PC-9 (cell line): ENCODE measurements at regions not wholly inside any gene's neighbourhood (a gene's known extent, or its start where the extent isn't known, plus 50 kb on each side); places are given as distances from the start of the nearest gene placed in this dataset.

Experiments used
- BruUV-seq: library from RNA; stranded (reverse); fragments of 400-500 nt; replicated peaks from 2 replicates; lab custom pipeline; 2021; lab: Mats Ljungman, UMichigan
- CTCF ChIA-PET: fragments of 300-600 bp; sonication (Branson Sonifier 250); formaldehyde crosslinking; loops from one replicate; lab custom pipeline; 2022; ENCODE audit warnings: antibody characterized with exemption; lab: Charles Lee
- POLR2A ChIA-PET: fragments of 300-600 bp; sonication (Branson Sonifier 250); formaldehyde crosslinking; loops from one replicate; lab custom pipeline; 2022; ENCODE audit warnings: antibody characterized with exemption; ENCODE audit not compliant: unreplicated experiment; lab: Charles Lee
- DNase-seq, 2 experiments: peaks; one replicate each; pipeline versions ENCODE4 v3.0.0 to v3.0.0-alpha.2; 2015 to 2022; ENCODE audit warnings: mixed read lengths in 1 of 2
- H2AFZ ChIP-seq: fragments of 200-600 bp; sonication (generic); 2 replicates; pipeline ENCODE4 v1.8.1; 2017; ENCODE audit warnings: antibody characterized with exemption
- H3F3A ChIP-seq: fragments of 200-600 bp; sonication (generic); 2 replicates; pipeline ENCODE4 v1.8.1; 2017; ENCODE audit warnings: antibody characterized with exemption, mild to moderate bottlenecking, low read depth; ENCODE audit not compliant: insufficient read depth
- H3K27ac ChIP-seq: fragments of 200-600 bp; sonication (generic); 2 replicates; pipeline ENCODE4 v1.6.1; 2016; ENCODE audit warnings: mixed run types
- H3K27me3 ChIP-seq: fragments of 200-600 bp; sonication (generic); 2 replicates; pipeline ENCODE4 v1.6.1; 2016; ENCODE audit warnings: low read depth, mixed run types; ENCODE audit not compliant: insufficient read depth
- H3K36me3 ChIP-seq: fragments of 200-600 bp; sonication (generic); 2 replicates; pipeline ENCODE4 v1.6.1; 2016; ENCODE audit warnings: low read depth, mixed run types
- H3K4me1 ChIP-seq: fragments of 200-600 bp; sonication (generic); replicated peaks from 2 replicates; pipeline ENCODE4 v1.6.1; 2016; ENCODE audit warnings: mixed run types; ENCODE audit not compliant: insufficient read depth
- H3K4me2 ChIP-seq: fragments of 200-600 bp; sonication (generic); 2 replicates; pipeline ENCODE4 v1.6.1; 2017; ENCODE audit warnings: mixed run types
- H3K4me3 ChIP-seq: fragments of 200-600 bp; sonication (generic); 2 replicates; pipeline ENCODE4 v1.6.1; 2016; ENCODE audit warnings: mixed run types
- H3K79me2 ChIP-seq: fragments of 200-600 bp; sonication (generic); 2 replicates; pipeline ENCODE4 v1.6.1; 2017; ENCODE audit warnings: low read depth, mixed run types
- H3K9me2 ChIP-seq: fragments of 200-600 bp; sonication (generic); 2 replicates; pipeline ENCODE4 v1.8.1; 2017; ENCODE audit warnings: mild to moderate bottlenecking; ENCODE audit not compliant: insufficient read depth
- H3K9me3 ChIP-seq: fragments of 200-600 bp; sonication (generic); 2 replicates; pipeline ENCODE4 v1.8.1; 2016; ENCODE audit warnings: low read depth; ENCODE audit not compliant: insufficient read depth
- H4K20me1 ChIP-seq: fragments of 200-600 bp; sonication (generic); 2 replicates; pipeline ENCODE4 v1.8.1; 2017; ENCODE audit not compliant: insufficient read depth
- CTCF ChIP-seq: fragments of 200-600 bp; sonication (generic); conservative IDR thresholded peaks from 2 replicates; pipeline ENCODE4 v1.6.1; 2017; ENCODE audit warnings: mixed run types, antibody characterized with exemption, mild to moderate bottlenecking, moderate library complexity
- EZH2 ChIP-seq: fragments of 200-600 bp; sonication (generic); IDR thresholded peaks from 2 replicates; pipeline ENCODE4 v1.8.0; 2017; ENCODE audit warnings: antibody characterized with exemption, low read depth
- intact Hi-C: fragments of 100-400 bp; cut with micrococcal nuclease; formaldehyde crosslinking; loops from one replicate; pipeline ENCODE4 v1.10.0; 2022; ENCODE audit not compliant: unreplicated experiment

DNA sequence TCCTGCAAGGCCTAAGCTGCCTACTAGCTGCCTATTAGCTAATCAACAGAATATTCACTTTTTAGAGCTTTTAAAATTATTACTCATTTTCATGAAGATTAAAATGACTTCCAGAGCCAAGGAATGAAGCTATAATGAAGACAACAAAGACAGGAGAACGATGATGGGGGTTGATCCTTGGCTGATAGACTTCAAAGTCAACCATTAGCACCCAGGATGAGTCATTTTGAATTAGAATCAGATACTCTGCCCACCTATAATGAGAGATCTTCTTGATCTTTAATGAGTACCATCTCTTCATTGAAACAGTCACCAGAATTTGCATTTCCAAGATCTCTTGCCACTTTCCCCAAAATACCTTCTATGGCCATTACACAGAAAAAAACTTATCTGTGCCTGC, 56.7 kb upstream of the CDYL start:
- no peaks in the 10 kb centered on the region for H4K20me1 ChIP-seq
- no peak for DNase-seq
- H3K4me2 ChIP-seq, result no peak overlapping the region
- no peak overlapping the region for H3K4me3 ChIP-seq
- no peaks in the 10 kb centered on the region for H3K9me2 ChIP-seq
- no peaks in the 10 kb centered on the region for H3K79me2 ChIP-seq
- no peaks in the 10 kb centered on the region for H3K36me3 ChIP-seq
- POLR2A ChIA-PET, result interaction anchor here (0.7 kb wide), 2 partner anchors 87 to 189 kb away, joined by 3 read pairs; no protein-coding TSS in a partner anchor
- no peaks in the 10 kb centered on the region for H3K27me3 ChIP-seq
- H3K4me1 ChIP-seq, result no peaks in the 10 kb centered on the region
- no peaks in the 10 kb centered on the region for H3F3A ChIP-seq
- no peak overlapping the region for H2AFZ ChIP-seq
- TF ChIP-seq CTCF (no peak), EZH2 (no peak)
- no peak overlapping the region for H3K27ac ChIP-seq
- BruUV-seq, result no TSS peak
- intact Hi-C loops, result no loop called here
- CTCF ChIA-PET, result no interaction called here
- peaks cover 4% of the 10 kb centered on the region; the same call in 1 of the 2 replicates for H3K9me3 ChIP-seq

DNA sequence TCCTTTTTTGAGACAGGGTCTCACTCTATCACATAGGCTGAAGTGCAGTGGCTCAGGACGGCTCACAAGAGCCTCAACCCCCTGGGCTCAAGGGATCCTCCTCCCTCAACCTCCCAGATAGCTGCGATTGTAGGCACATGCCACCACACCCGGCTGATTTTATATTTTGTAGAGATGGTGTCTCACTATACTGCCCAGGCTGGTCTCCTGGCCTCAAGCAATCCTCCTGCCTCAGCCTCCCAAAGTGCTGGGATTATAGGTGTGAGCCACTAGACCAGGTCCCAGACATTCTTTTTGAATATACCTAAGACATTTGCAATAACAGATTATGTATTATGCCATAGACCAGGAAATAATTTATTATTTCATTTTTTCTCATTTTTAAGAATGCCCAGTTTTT, 58.3 kb upstream of the CDYL start:
- CTCF ChIA-PET, result no interaction called here
- TF ChIP-seq EZH2 (no peak), CTCF (no peak)

DNA sequence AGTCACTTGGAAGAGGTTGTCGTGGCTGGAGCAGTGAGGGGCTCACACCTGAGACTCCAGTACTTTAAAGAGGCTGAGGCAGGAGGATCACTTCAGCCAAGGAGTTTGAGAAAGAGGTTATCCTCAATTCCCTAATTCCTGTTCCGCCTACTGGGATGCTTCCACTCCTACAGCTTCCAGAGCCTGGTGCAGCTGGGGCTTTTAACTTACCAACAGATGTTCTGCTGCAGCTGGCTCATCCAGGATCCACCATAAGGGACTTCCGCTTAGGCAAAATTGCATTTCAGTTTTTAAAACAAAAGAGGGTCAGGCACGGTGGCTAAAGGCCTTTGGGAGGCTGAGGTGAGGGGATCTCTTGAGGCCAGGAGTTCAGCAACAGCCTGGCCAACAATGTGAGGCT, 59.1 kb upstream of the CDYL start:
- intact Hi-C loops, result no loop called here
- Histone ChIP-seq H3K4me1 (no peaks in the 10 kb centered on the region), H3K9me3 (peaks cover 4% of the 10 kb centered on the region; the same call in 1 of the 2 replicates), H3K27ac (no peak overlapping the region), H3K4me3 (no peak overlapping the region), H3K4me2 (no peak overlapping the region), H3K79me2 (no peaks in the 10 kb centered on the region), H3K9me2 (no peaks in the 10 kb centered on the region), H3F3A (no peaks in the 10 kb centered on the region), H3K27me3 (no peaks in the 10 kb centered on the region), H3K36me3 (no peaks in the 10 kb centered on the region), H4K20me1 (no peaks in the 10 kb centered on the region), H2AFZ (no peak overlapping the region)
- no TSS peak for BruUV-seq
- no peak for DNase-seq
- ChIA-PET POLR2A (interaction anchor here (0.6 kb wide), 1 partner anchor 51 kb away, joined by 11 read pairs; no protein-coding TSS in a partner anchor), CTCF (no interaction called here)
- TF ChIP-seq EZH2, result no peak
- TF ChIP-seq CTCF, result no peak

More for the DNA sequence above, 58.3 kb upstream of the CDYL start:
- H3K27ac ChIP-seq, result no peak overlapping the region
- no peak overlapping the region for H2AFZ ChIP-seq
- POLR2A ChIA-PET, result no interaction called here
- intact Hi-C loops, result no loop called here
- H3K9me3 ChIP-seq, result peaks cover 4% of the 10 kb centered on the region; the same call in 1 of the 2 replicates
- no peak for DNase-seq
- no TSS peak for BruUV-seq
- no peak overlapping the region for H3K4me3 ChIP-seq
- H3K4me2 ChIP-seq, result no peak overlapping the region
- H3K4me1 ChIP-seq, result no peaks in the 10 kb centered on the region
- H3K79me2 ChIP-seq, result no peaks in the 10 kb centered on the region
- no peaks in the 10 kb centered on the region for H3F3A ChIP-seq
- H3K9me2 ChIP-seq, result no peaks in the 10 kb centered on the region
- no peaks in the 10 kb centered on the region for H3K27me3 ChIP-seq
- H4K20me1 ChIP-seq, result no peaks in the 10 kb centered on the region
- H3K36me3 ChIP-seq, result no peaks in the 10 kb centered on the region
